ENCODE measurements at regions not wholly inside any gene's neighbourhood (a gene's known extent, or its start where the extent isn't known, plus 50 kb on each side); places are given as distances from the start of the nearest gene placed in this dataset.

GRCh38 chr11:69545976-69546617 is 64.6 kb downstream of the LINC01488 start:
- TF ChIP-seq CTCF (IDR thresholded peaks at IDR 0.05; ENCODE audit: borderline replicate concordance, insufficient read depth, low read depth, low read length), result no peak
- no peak overlapping the region for H3K4me3 ChIP-seq (ENCODE audit: low read depth, low read length)

DNA sequence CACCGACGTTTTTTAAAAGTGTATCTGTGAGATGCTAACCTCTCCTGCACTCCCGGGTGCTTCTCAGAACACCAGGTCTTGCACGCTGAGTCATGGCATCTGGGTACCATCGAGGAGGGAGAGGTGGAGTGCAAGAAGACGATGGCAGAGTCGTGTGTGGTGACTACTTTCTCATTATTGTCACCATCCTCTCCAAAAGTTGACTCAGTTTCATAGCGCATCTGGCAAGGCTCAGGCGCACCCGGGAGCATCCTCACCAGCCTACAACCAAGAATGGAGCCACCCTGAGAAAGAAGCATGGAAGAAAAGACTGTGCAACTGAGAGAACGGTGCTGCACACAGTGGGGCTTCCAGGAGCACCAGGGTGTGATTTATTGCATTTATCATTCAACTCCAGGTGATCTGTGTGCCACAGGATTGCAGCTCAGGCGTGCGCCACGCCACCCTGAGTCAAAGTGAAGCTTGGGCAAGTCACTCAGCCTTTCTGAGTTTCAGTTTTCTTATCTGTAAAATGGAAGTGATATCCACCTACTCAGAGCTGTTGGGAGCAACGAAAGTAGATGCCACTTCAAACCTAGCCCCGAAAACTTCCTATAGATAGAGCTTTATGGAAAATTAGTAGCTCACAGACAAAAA is 65.4 kb downstream of the LINC01488 start:
- TF ChIP-seq CTCF (IDR thresholded peaks at IDR 0.05; ENCODE audit: borderline replicate concordance, insufficient read depth, low read depth, low read length), result no peak
- no peak overlapping the region for H3K4me3 ChIP-seq (ENCODE audit: low read depth, low read length)

GRCh38 chr11:69550846-69551245 is 69.4 kb downstream of the LINC01488 start:
- no peak overlapping the region for H3K4me3 ChIP-seq (ENCODE audit: low read depth, low read length)
- no peak for TF ChIP-seq CTCF (IDR thresholded peaks at IDR 0.05; ENCODE audit: borderline replicate concordance, insufficient read depth, low read depth, low read length)

GRCh38 chr11:69551963-69552362 is 70.5 kb downstream of the LINC01488 start:
- no peak overlapping the region for H3K4me3 ChIP-seq (ENCODE audit: low read depth, low read length)
- TF ChIP-seq CTCF (IDR thresholded peaks at IDR 0.05; ENCODE audit: borderline replicate concordance, insufficient read depth, low read depth, low read length), result no peak

DNA sequence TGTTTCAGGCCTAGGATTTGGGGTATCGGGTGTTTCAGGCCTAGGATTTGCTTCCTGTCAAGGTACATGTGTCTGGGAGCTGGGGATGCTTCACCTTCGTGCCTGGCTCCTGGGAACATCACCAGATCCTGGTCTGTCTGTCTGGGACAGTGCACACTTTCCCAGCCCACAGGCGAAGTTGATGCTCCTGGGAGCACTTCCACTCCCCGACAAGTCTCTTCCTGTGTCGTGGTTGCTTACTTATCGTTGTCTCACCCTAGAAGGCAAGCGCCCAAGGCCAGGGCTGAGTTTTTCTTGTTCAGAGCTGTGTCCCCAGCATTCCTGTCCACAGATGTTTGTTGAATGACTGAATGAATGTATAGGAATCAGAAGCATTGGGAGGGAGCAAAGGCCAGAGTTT is 71.5 kb downstream of the LINC01488 start:
- H3K4me3 ChIP-seq (ENCODE audit: low read depth, low read length), result no peak overlapping the region
- no peak for TF ChIP-seq CTCF (IDR thresholded peaks at IDR 0.05; ENCODE audit: borderline replicate concordance, insufficient read depth, low read depth, low read length)

GRCh38 chr11:69553416-69554357 is 72.2 kb downstream of the LINC01488 start:
- no peak overlapping the region for H3K4me3 ChIP-seq (ENCODE audit: low read depth, low read length)
- no peak for TF ChIP-seq CTCF (IDR thresholded peaks at IDR 0.05; ENCODE audit: borderline replicate concordance, insufficient read depth, low read depth, low read length)

All from GM12875 (cell line).